IMR-90 (cell line): ENCODE measurements at regions not wholly inside any gene's neighbourhood (a gene's known extent, or its start where the extent isn't known, plus 50 kb on each side); places are given as distances from the start of the nearest gene placed in this dataset.

Experiments
- ATAC-seq: fragments of 200-7000 bp; cut with Tn5 transposase; 2 replicates; pipeline ENCODE4 v1.9.1; 2020; ENCODE audit warnings: low read depth, mild to moderate bottlenecking, moderate library complexity
- BruUV-seq: library from RNA; stranded (reverse); fragments of 400-500 nt; replicated peaks from 2 replicates; lab custom pipeline; 2021; lab: Mats Ljungman, UMichigan
- CTCF ChIA-PET: fragments of 300-600 bp; formaldehyde crosslinking; extraction: SDS; loops from one replicate; lab custom pipeline; 2021; ENCODE audit warnings: antibody characterized with exemption; lab: Yijun Ruan, JAX
- POLR2A ChIA-PET: fragments of 300-600 bp; sonication (Branson Sonifier 250); formaldehyde crosslinking; loops from one replicate; lab custom pipeline; 2022; ENCODE audit warnings: antibody characterized with exemption; ENCODE audit not compliant: unreplicated experiment; lab: Charles Lee
- DNase-seq: peaks from one replicate; pipeline ENCODE4 v3.0.0; 2013
- H2AFZ ChIP-seq: replicated peaks from 2 replicates; pipeline ENCODE3; 2013; ENCODE audit warnings: low read length, mild to moderate bottlenecking; ENCODE audit not compliant: poor library complexity
- H2AK5ac ChIP-seq: 2 replicates; pipeline ENCODE4 v1.6.1; 2013; ENCODE audit warnings: low read depth, low read length, inconsistent platforms
- H2AK9ac ChIP-seq: replicated peaks from 2 replicates; pipeline ENCODE3; 2013; ENCODE audit warnings: mild to moderate bottlenecking, low read depth, low read length, moderate library complexity; ENCODE audit not compliant: poor library complexity
- H2BK120ac ChIP-seq: 2 replicates; pipeline ENCODE4 v1.6.1; 2013; ENCODE audit warnings: low read depth, low read length, inconsistent platforms
- H2BK15ac ChIP-seq: 3 replicates; pipeline ENCODE4 v1.6.1; 2013; ENCODE audit warnings: low read depth, low read length, inconsistent platforms
- H2BK20ac ChIP-seq: 2 replicates; pipeline ENCODE4 v1.6.1; 2013; ENCODE audit warnings: low read depth, mild to moderate bottlenecking, inconsistent platforms, low read length, moderate library complexity
- H2BK5ac ChIP-seq: 2 replicates; pipeline ENCODE4 v1.6.1; 2013; ENCODE audit warnings: mild to moderate bottlenecking, low read depth, low read length, inconsistent platforms; ENCODE audit not compliant: poor library complexity, severe bottlenecking
- H3K14ac ChIP-seq: replicated peaks from 2 replicates; pipeline ENCODE4 v1.6.1; 2013; ENCODE audit warnings: low read depth, low read length, inconsistent platforms
- H3K18ac ChIP-seq: 2 replicates; pipeline ENCODE4 v1.6.1; 2013; ENCODE audit warnings: low read depth, low read length, control low read depth
- H3K23ac ChIP-seq: 2 replicates; pipeline ENCODE4 v1.6.1; 2013; ENCODE audit warnings: low read depth, low read length, inconsistent platforms
- H3K27ac ChIP-seq: 2 replicates; pipeline ENCODE4 v1.5.1; 2013; ENCODE audit warnings: mild to moderate bottlenecking, control low read depth, low read length; ENCODE audit not compliant: insufficient read depth
- H3K27me3 ChIP-seq: 2 replicates; pipeline ENCODE4 v1.6.1; 2013; ENCODE audit warnings: low read length; ENCODE audit not compliant: control insufficient read depth, insufficient read depth
- H3K36me3 ChIP-seq: 2 replicates; pipeline ENCODE4 v1.6.1; 2013; ENCODE audit warnings: low read length, mixed read lengths; ENCODE audit not compliant: control insufficient read depth, insufficient read depth
- H3K4ac ChIP-seq: 2 replicates; pipeline ENCODE4 v1.6.1; 2013; ENCODE audit warnings: low read depth, low read length, inconsistent platforms
- H3K4me1 ChIP-seq: 2 replicates; pipeline ENCODE4 v1.6.1; 2013; ENCODE audit warnings: low read length, mixed read lengths; ENCODE audit not compliant: control insufficient read depth, insufficient read depth
- H3K4me2 ChIP-seq: 2 replicates; pipeline ENCODE4 v1.6.1; 2013; ENCODE audit warnings: low read depth, mild to moderate bottlenecking, control low read depth, low read length, moderate library complexity
- H3K4me3 ChIP-seq: 2 replicates; pipeline ENCODE4 v1.5.1; 2013; ENCODE audit warnings: low read depth, mild to moderate bottlenecking, control low read depth, low read length, moderate library complexity; ENCODE audit not compliant: insufficient read depth
- H3K56ac ChIP-seq: 2 replicates; pipeline ENCODE4 v1.6.1; 2013; ENCODE audit warnings: low read length, inconsistent platforms; ENCODE audit not compliant: insufficient read depth; ENCODE audit errors: extremely low read depth
- H3K79me1 ChIP-seq, 2 experiments: 2 replicates each; pipeline ENCODE4 v1.6.1; 2013; ENCODE audit warnings: low read length in 2 of 2, inconsistent platforms in 1 of 2, low read depth in 1 of 2
- H3K9ac ChIP-seq: 2 replicates; pipeline ENCODE4 v1.6.1; 2013; ENCODE audit warnings: low read depth, low read length, control low read depth
- H3K9me1 ChIP-seq: 2 replicates; pipeline ENCODE4 v1.6.1; 2013; ENCODE audit warnings: low read length, inconsistent platforms; ENCODE audit not compliant: insufficient read depth
- H3K9me3 ChIP-seq: 2 replicates; pipeline ENCODE4 v1.6.1; 2013; ENCODE audit warnings: low read length; ENCODE audit not compliant: control insufficient read depth, insufficient read depth
- H4K20me1 ChIP-seq: 2 replicates; pipeline ENCODE4 v1.6.1; 2013; ENCODE audit warnings: low read length, inconsistent platforms; ENCODE audit not compliant: insufficient read depth
- H4K5ac ChIP-seq: 2 replicates; pipeline ENCODE4 v1.6.1; 2013; ENCODE audit warnings: mild to moderate bottlenecking, low read depth, low read length, control low read depth
- H4K8ac ChIP-seq, 2 experiments: 2 replicates each; pipeline ENCODE4 v1.6.1; 2013; ENCODE audit warnings: low read depth in 2 of 2, low read length in 2 of 2, control low read depth in 1 of 2, inconsistent platforms in 1 of 2
- H4K91ac ChIP-seq: 2 replicates; pipeline ENCODE4 v1.6.1; 2013; ENCODE audit warnings: low read depth, low read length, inconsistent platforms; ENCODE audit not compliant: insufficient read depth
- BHLHE40 ChIP-seq: fragments of 150-350 bp; IDR thresholded peaks from 2 replicates; pipeline ENCODE4 v1.6.1; 2016; ENCODE audit warnings: mild to moderate bottlenecking, low read depth, low read length
- CEBPB ChIP-seq: IDR thresholded peaks from 2 replicates; pipeline ENCODE4 v1.6.1; 2012; ENCODE audit warnings: low read depth, low read length, improper control_type of control experiment
- CHD1 ChIP-seq: IDR thresholded peaks from 2 replicates; pipeline ENCODE4 v1.6.1; 2012; ENCODE audit warnings: low read depth, low read length, improper control_type of control experiment
- CTCF ChIP-seq: conservative IDR thresholded peaks from 2 replicates; pipeline ENCODE4 v1.5.1; 2012; ENCODE audit warnings: mild to moderate bottlenecking, low read depth, low read length, improper control_type of control experiment
- ELK1 ChIP-seq: fragments of 150-350 bp; IDR thresholded peaks from 2 replicates; pipeline ENCODE4 v1.6.1; 2016; ENCODE audit warnings: low read depth, mild to moderate bottlenecking, low read length, moderate library complexity, borderline replicate concordance
- FOS ChIP-seq: fragments of 150-350 bp; IDR thresholded peaks from 2 replicates; pipeline ENCODE4 v1.6.1; 2016; ENCODE audit warnings: low read depth, low read length
- MAFK ChIP-seq: IDR thresholded peaks from 2 replicates; pipeline ENCODE4 v1.6.1; 2012; ENCODE audit warnings: low read depth, low read length, improper control_type of control experiment
- MAZ ChIP-seq: IDR thresholded peaks from 2 replicates; pipeline ENCODE4 v1.6.1; 2012; ENCODE audit warnings: low read depth, mild to moderate bottlenecking, low read length, improper control_type of control experiment, moderate library complexity, borderline replicate concordance
- MXI1 ChIP-seq: IDR thresholded peaks from 2 replicates; pipeline ENCODE4 v1.6.1; 2012; ENCODE audit warnings: low read depth, mild to moderate bottlenecking, low read length, moderate library complexity, borderline replicate concordance
- NFE2L2 ChIP-seq: fragments of 150-350 bp; IDR thresholded peaks from 2 replicates; pipeline ENCODE4 v1.6.1; 2016; ENCODE audit warnings: low read depth, mild to moderate bottlenecking, low read length
- POLR2A ChIP-seq: IDR thresholded peaks from 2 replicates; pipeline ENCODE4 v1.6.1; 2012; ENCODE audit warnings: mild to moderate bottlenecking, low read depth, low read length
- RAD21 ChIP-seq: IDR thresholded peaks from 2 replicates; pipeline ENCODE4 v1.6.1; 2012; ENCODE audit warnings: low read length, improper control_type of control experiment
- RCOR1 ChIP-seq: IDR thresholded peaks from 2 replicates; pipeline ENCODE4 v1.6.1; 2012; ENCODE audit warnings: mild to moderate bottlenecking, low read length, improper control_type of control experiment; ENCODE audit not compliant: insufficient replicate concordance
- RFX5 ChIP-seq: IDR thresholded peaks from 2 replicates; pipeline ENCODE4 v1.8.0; 2012; ENCODE audit warnings: low read depth, mild to moderate bottlenecking, low read length, moderate library complexity
- SMC3 ChIP-seq: fragments of 150-350 bp; IDR thresholded peaks from 2 replicates; pipeline ENCODE4 v1.6.1; 2016; ENCODE audit warnings: low read depth, mild to moderate bottlenecking, antibody characterized with exemption, low read length, moderate library complexity
- USF2 ChIP-seq: fragments of 150-350 bp; IDR thresholded peaks from 2 replicates; pipeline ENCODE4 v1.6.1; 2017; ENCODE audit warnings: mild to moderate bottlenecking, antibody characterized with exemption, low read length, low read depth
- WGBS, 2 experiments: methylation state at CpG; one replicate each; pipeline versions ENCODE4 v1.1.5 to v1.1.7; 2013; ENCODE audit warnings: missing lambda C conversion rate in 2 of 2; ENCODE audit not compliant: insufficient read length in 1 of 2; ENCODE audit errors: extremely low coverage in 2 of 2; 5-methylcytosine and 5-hydroxymethylcytosine counted together
- dilution Hi-C: fragments of 300-500 bp; cut with HindIII; formaldehyde crosslinking; loops from one replicate; pipeline ENCODE4 v1.14.3; 2018; ENCODE audit warnings: low sequenced_read_pairs; ENCODE audit not compliant: unreplicated experiment
- in situ Hi-C: fragments of 300-500 bp; cut with MboI; formaldehyde crosslinking; loops from 3 replicates; pipeline ENCODE4 v1.14.3; 2019; ENCODE audit warnings: low sequenced_read_pairs, inconsistent platforms, mixed read lengths
- intact Hi-C: fragments of 100-400 bp; cut with micrococcal nuclease; formaldehyde crosslinking; loops from 2 replicates; pipeline ENCODE4 v1.10.0; 2022

GRCh38 chr11:70491696-70492472 is 93.6 kb downstream of the CTTN start:
- dilution Hi-C loops, result no loop called here
- H3K4me3 ChIP-seq, result no peak overlapping the region
- H3K14ac ChIP-seq, result no peak overlapping the region
- H2BK15ac ChIP-seq, result no peak overlapping the region
- no peaks in the 10 kb centered on the region for H3K9me1 ChIP-seq
- no peak overlapping the region for H3K27ac ChIP-seq
- H3K9me3 ChIP-seq, result peaks cover 10% of the 10 kb centered on the region
- H3K4ac ChIP-seq, result no peak overlapping the region
- BruUV-seq, result no TSS peak
- no peaks in the 10 kb centered on the region for H3K4me1 ChIP-seq
- ChIA-PET CTCF (no interaction called here), POLR2A (no interaction called here)
- H2AK9ac ChIP-seq, result no peak overlapping the region
- H4K5ac ChIP-seq, result no peak overlapping the region
- no peak overlapping the region for H3K4me2 ChIP-seq
- no peak overlapping the region for H4K91ac ChIP-seq
- H4K8ac ChIP-seq, result no peak overlapping the region
- 72% methylated on average over 15 of the region's 30 CpGs; no CpG with 5 or more reads in 1 of the 2 experiments for WGBS, 2 experiments
- DNase-seq (no peak), ATAC-seq (no peak)
- H3K56ac ChIP-seq, result no peak overlapping the region
- no peaks in the 10 kb centered on the region; the same call in 1 of the 2 replicates for H3K36me3 ChIP-seq
- no peak overlapping the region for H3K23ac ChIP-seq
- H2AFZ ChIP-seq, result no peak overlapping the region
- no peak overlapping the region for H2AK5ac ChIP-seq
- H3K27me3 ChIP-seq, result peaks cover 6% of the 10 kb centered on the region; the same call in 1 of the 2 replicates
- no peak overlapping the region for H2BK20ac ChIP-seq
- no peaks in the 10 kb centered on the region for H4K20me1 ChIP-seq
- TF ChIP-seq RCOR1, result no peak
- TF ChIP-seq ELK1, result no peak
- TF ChIP-seq RFX5, result no peak
- no peak for TF ChIP-seq MAFK
- no peak for TF ChIP-seq CHD1
- TF ChIP-seq USF2, result no peak
- no peak for TF ChIP-seq MXI1
- TF ChIP-seq CTCF, result no peak
- no peak for TF ChIP-seq SMC3
- no peak for TF ChIP-seq BHLHE40
- TF ChIP-seq MAZ, result no peak
- TF ChIP-seq CEBPB, result no peak
- no peak for TF ChIP-seq FOS
- no peak for TF ChIP-seq NFE2L2
- TF ChIP-seq POLR2A, result no peak
- TF ChIP-seq RAD21, result no peak
- H2BK120ac ChIP-seq, result no peak overlapping the region
- H3K9ac ChIP-seq, result no peak overlapping the region
- in situ Hi-C loops, result no loop called here
- no peak overlapping the region for H3K18ac ChIP-seq
- no peak overlapping the region for H2BK5ac ChIP-seq
- intact Hi-C loops, result no loop called here
- H3K79me1 ChIP-seq, result no peaks in the 10 kb centered on the region
